ENCODE measurements at regions not wholly inside any gene's neighbourhood (a gene's known extent, or its start where the extent isn't known, plus 50 kb on each side); places are given as distances from the start of the nearest gene placed in this dataset.

DNA sequence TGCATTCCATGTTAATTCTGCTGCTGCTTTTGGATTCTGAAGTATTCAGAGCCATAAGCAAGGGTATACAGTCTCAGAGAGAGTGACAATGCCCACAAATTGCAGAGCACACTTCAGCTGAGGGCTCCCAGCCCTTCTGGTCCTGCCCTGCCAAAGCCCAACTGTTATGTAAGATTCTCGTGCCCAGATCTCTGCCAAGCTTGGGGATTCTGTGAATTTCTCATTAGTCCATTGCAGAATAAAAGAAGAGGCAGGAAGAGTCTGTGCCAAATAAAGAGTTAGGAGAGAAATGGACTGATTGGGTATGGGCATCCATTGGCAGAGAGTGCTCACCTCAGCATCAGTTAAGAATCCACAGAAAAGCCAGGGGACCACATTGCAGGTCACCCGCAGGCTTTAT lies 112.0 kb upstream of the PNPT1 start:
- no peaks in the 10 kb centered on the region for H3K27me3 ChIP-seq (ENCODE audit: control insufficient read depth in 2 of 2, insufficient read depth in 2 of 2, low read length in 2 of 2)
- ATAC-seq: no peak
- WGBS (ENCODE audit: insufficient coverage, low coverage, missing lambda C conversion rate): 0% methylated on average over 2 of the region's 2 CpGs
- no peak overlapping the region for H3K4me2 ChIP-seq (ENCODE audit: insufficient read depth, low read length)
- H2AFZ ChIP-seq (ENCODE audit: low read depth, low read length): no peak overlapping the region
- H3K36me3 ChIP-seq (ENCODE audit: control insufficient read depth, insufficient read depth, low read length): no peaks in the 10 kb centered on the region
- no peak for DNase-seq (ENCODE audit: extremely low read depth in 1 of 4, low spot score in 3 of 4)
- in situ Hi-C loops (cut with MboI) (no loop called here), intact Hi-C loops (cut with micrococcal nuclease) (no loop called here)
- no peaks in the 10 kb centered on the region for H3K9me3 ChIP-seq (replicated peaks; ENCODE audit: control insufficient read depth, insufficient read depth, low read depth, low read length)
- H3K79me2 ChIP-seq (ENCODE audit: control insufficient read depth, insufficient read depth, low read length): no peaks in the 10 kb centered on the region
- no peaks in the 10 kb centered on the region for H3K9me1 ChIP-seq (ENCODE audit: control insufficient read depth, insufficient read depth, low read length)
- FAIRE-seq: no peak
- H4K20me1 ChIP-seq (replicated peaks; ENCODE audit: control insufficient read depth, insufficient read depth, low read length): no peaks in the 10 kb centered on the region
- no peak overlapping the region for H3K9ac ChIP-seq (ENCODE audit: insufficient read depth in 1 of 2, low read depth in 2 of 2, low read length in 2 of 2)
- no peaks in the 10 kb centered on the region for H3K4me1 ChIP-seq (replicated peaks in 1 of 2; ENCODE audit: control insufficient read depth in 2 of 2, insufficient read depth in 2 of 2, low read length in 2 of 2)
- ChIA-PET POLR2A (no interaction called here), CTCF (ENCODE audit: low intra/inter-chr PET ratio) (no interaction called here)
- no peak overlapping the region for H3K27ac ChIP-seq (ENCODE audit: extremely low read depth, low read depth, low read length)
- no peak overlapping the region for H3K4me3 ChIP-seq
- no TSS peak for BruUV-seq (replicated peaks)
- TF ChIP-seq, protein P1, sequence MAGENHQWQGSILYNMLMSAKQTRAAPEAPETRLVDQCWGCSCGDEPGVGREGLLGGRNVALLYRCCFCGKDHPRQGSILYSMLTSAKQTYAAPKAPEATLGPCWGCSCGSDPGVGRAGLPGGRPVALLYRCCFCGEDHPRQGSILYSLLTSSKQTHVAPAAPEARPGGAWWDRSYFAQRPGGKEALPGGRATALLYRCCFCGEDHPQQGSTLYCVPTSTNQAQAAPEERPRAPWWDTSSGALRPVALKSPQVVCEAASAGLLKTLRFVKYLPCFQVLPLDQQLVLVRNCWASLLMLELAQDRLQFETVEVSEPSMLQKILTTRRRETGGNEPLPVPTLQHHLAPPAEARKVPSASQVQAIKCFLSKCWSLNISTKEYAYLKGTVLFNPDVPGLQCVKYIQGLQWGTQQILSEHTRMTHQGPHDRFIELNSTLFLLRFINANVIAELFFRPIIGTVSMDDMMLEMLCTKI (IDR thresholded peaks at IDR 0.05; ENCODE audit: partially characterized antibody): no peak
- TF ChIP-seq ZNF431 (CRISPR knock-in tag; IDR thresholded peaks at IDR 0.05): no peak
- TF ChIP-seq BRF1 (IDR thresholded peaks at IDR 0.05; ENCODE audit: borderline replicate concordance, extremely low read depth, insufficient read length): no peak
- no peak for TF ChIP-seq IRF1 (CRISPR knock-in tag; IDR thresholded peaks at IDR 0.05; ENCODE audit: borderline replicate concordance)
- TF ChIP-seq, protein P2, sequence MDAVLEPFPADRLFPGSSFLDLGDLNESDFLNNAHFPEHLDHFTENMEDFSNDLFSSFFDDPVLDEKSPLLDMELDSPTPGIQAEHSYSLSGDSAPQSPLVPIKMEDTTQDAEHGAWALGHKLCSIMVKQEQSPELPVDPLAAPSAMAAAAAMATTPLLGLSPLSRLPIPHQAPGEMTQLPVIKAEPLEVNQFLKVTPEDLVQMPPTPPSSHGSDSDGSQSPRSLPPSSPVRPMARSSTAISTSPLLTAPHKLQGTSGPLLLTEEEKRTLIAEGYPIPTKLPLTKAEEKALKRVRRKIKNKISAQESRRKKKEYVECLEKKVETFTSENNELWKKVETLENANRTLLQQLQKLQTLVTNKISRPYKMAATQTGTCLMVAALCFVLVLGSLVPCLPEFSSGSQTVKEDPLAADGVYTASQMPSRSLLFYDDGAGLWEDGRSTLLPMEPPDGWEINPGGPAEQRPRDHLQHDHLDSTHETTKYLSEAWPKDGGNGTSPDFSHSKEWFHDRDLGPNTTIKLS (IDR thresholded peaks at IDR 0.05; ENCODE audit: borderline replicate concordance, low read depth): no peak
- TF ChIP-seq POLR2A (conservative IDR thresholded peaks at IDR 0.05): no peak
- no peak for TF ChIP-seq FUS (optimal IDR thresholded peaks at IDR 0.05; ENCODE audit: low read depth, low read length)
- no peak for TF ChIP-seq CEBPZ (IDR thresholded peaks at IDR 0.05; ENCODE audit: borderline replicate concordance, low read depth, low read length)
- no peak for TF ChIP-seq C11orf30 (IDR thresholded peaks at IDR 0.05; ENCODE audit: low read depth)
- TF ChIP-seq AFF4 (CRISPR knock-in tag; IDR thresholded peaks at IDR 0.05): no peak
- no peak for TF ChIP-seq ETV1 (tag; conservative IDR thresholded peaks at IDR 0.05; ENCODE audit: low read depth)
